ENCODE measurements at regions not wholly inside any gene's neighbourhood (a gene's known extent, or its start where the extent isn't known, plus 50 kb on each side); places are given as distances from the start of the nearest gene placed in this dataset.

DNA sequence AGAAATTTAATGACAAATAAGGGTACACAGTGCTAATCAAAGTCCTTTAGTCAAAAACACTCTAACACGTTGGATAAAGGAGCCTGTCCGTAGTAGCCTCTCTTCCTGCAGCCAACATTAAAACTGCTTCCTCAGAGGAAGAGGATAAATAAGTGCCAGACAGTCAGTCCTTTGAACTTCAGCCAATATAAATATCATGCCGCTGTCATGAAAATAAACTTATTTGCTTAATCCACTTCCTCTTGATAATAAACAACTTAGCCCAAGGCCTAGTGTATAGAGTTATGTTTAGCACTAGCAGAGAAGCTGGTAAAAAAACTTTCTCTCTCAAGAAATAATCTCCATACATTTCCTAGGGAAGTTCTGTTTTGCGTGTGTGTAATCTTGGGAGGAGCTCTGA lies 196.7 kb downstream of the HS3ST1 start:
- H3K4me3 ChIP-seq (ENCODE audit: low read length): no peak overlapping the region
- TF ChIP-seq ZNF274 (IDR thresholded peaks at IDR 0.05; ENCODE audit: low read depth, low read length): no peak

DNA sequence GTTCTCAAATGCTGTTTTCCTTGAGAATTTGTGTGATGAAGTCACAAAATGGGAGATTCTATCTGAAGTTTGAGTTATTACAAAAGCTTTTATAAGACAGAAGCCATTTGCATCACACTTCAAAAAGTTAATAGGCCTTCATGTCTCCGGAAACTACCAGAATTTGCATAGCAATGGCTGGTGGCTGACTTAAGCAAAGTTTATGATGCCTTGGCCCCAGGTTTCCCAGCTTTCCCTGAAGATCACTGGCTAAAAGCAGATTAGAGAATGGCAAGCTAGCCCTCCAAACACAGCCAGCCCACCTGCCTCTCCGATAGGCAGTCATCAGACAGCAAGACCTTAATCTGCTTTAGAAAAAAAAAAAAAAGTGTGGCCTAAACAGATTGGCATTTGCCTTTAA lies 197.8 kb downstream of the HS3ST1 start:
- H3K4me3 ChIP-seq (ENCODE audit: low read length): no peak overlapping the region
- no peak for TF ChIP-seq ZNF274 (IDR thresholded peaks at IDR 0.05; ENCODE audit: low read depth, low read length)

DNA sequence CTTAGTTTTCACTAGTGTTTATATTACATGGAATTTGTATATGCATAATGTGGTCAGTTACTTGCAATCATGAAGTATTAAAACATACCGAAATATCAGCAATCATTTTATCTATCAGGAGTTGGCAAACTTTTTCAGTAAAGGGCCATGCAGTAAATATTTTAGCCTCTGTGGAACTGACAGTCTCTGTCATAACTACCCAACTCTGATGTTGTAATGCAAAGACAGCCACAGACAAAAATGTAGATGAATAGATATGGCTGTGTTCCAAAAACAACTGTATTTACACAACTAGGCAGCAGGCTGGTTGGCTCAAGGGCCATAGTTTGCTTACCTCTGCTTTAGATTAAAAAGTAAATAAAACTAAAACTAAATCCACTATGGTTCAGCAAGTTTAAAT lies 200.2 kb downstream of the HS3ST1 start:
- no peak overlapping the region for H3K4me3 ChIP-seq (ENCODE audit: low read length)
- no peak for TF ChIP-seq ZNF274 (IDR thresholded peaks at IDR 0.05; ENCODE audit: low read depth, low read length)

DNA sequence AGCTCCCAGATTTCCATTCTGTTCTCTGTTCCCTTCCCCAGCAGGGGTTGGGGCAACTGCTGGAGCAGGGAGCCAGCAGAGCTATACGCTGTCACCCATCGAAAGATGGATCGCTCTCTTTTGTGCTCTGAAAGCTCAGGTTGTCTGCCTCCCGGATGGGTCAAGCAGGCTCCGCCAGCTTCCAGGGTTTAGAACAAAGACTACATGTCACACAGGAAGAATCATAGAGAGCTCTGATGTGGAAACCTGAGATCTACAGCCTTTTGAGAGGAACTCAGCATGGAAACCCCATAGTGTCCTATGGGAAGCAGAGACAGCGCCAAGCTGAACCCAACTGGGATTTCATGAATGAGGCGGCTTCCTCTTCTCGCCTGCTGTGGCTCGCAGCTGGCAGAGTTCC lies 205.4 kb downstream of the HS3ST1 start:
- no peak for TF ChIP-seq ZNF274 (IDR thresholded peaks at IDR 0.05; ENCODE audit: low read depth, low read length)
- no peak overlapping the region for H3K4me3 ChIP-seq (ENCODE audit: low read length)

DNA sequence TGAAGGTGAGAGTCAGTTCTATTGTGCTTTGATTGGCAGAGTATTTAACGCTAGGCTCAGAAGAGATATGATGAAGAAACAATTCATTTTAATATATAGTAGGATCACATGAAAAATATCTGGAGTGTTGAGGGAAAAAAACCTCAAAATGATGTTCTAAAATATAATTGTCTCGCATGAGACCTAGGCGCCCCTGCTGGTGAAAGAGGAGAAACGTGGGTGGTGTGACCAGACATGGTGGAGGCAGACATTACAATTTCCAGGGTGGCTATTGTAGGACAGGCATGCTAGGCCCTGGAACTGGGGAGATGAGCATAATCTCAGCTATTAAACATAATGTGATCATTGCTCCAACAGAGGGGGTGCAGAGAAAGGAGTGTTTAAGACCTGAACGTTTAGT lies 210.0 kb downstream of the HS3ST1 start:
- H3K4me3 ChIP-seq (ENCODE audit: low read length): no peak overlapping the region
- TF ChIP-seq ZNF274 (IDR thresholded peaks at IDR 0.05; ENCODE audit: low read depth, low read length): no peak

DNA sequence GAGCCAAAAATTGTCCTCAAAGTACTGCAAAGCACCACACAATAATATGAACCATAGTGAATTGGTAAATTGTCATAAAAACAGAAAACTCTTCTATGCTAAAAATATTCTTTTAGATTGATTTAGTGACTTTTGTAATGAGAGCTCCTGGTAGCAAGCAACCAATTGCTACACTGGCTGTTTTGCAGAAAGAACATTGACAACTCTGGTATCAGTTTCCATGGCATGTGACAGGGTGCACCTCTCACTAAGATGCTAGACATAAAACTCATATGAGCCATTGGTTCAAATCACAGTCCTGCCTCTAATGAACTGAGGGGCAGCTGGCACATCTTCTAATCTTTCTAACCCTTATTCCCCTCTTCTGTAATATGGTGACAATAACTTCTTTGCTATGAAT lies 212.2 kb downstream of the HS3ST1 start:
- H3K4me3 ChIP-seq (ENCODE audit: low read length): no peak overlapping the region
- TF ChIP-seq ZNF274 (IDR thresholded peaks at IDR 0.05; ENCODE audit: low read depth, low read length): no peak

DNA sequence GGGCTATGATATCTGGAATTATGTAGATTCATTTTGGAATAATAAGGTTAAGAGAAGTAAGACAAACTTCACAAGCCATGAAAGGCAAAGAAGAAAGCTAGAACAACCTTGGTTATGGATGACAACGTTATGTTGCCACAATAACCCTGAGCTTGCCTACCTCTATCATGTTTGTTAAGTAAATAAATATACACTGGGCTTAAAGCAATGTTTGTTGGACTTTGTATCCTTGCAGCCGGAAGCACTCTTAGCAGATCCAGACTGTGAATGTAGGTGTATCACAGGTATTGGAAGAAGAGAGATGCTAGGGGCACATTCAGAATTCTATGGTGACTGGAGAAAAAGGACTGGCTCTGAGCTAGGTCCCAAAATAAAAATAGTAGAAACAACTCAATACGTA lies 214.4 kb downstream of the HS3ST1 start:
- TF ChIP-seq ZNF274 (IDR thresholded peaks at IDR 0.05; ENCODE audit: low read depth, low read length): no peak
- no peak overlapping the region for H3K4me3 ChIP-seq (ENCODE audit: low read length)

DNA sequence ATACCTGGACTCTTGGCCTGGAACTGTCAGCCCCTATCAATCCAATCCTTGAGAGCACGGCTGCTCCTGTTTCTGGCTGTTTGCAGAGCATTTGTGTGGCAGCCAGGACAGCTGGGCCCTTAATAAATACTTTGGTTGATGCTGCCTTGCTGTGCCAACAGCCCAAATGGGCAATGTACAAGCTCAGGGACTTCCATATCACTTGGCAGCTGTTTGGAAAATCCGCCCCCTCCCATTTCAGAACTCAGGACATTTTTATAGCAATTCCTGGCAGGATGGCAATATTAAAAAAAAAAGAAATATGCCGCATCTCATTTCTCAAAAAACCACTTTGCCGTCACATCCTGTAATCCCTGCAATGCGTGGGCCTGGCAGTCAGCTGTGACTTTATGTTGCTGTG lies 218.9 kb downstream of the HS3ST1 start:
- no peak overlapping the region for H3K4me3 ChIP-seq (ENCODE audit: low read length)
- TF ChIP-seq ZNF274 (IDR thresholded peaks at IDR 0.05; ENCODE audit: low read depth, low read length): no peak

DNA sequence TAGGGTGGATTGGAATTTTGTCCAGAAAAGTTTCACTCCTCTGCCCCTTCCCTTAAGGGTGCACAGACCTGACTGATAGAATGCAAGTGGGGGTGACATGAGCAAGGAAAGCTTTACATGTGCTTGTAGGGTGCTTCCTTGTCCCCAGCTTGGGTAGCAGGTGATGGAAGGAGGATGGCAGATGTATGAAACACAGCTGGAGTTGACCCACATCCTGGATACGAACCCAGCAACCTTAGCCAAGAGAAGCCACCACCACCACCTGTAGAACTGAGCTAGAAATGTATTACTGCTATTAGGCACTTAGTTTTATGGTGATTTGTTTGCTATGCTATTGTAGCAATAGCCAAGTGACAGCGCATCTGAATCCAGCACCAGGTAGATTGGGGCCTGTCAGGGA lies 227.4 kb downstream of the HS3ST1 start:
- no peak overlapping the region for H3K4me3 ChIP-seq (ENCODE audit: low read length)
- no peak for TF ChIP-seq ZNF274 (IDR thresholded peaks at IDR 0.05; ENCODE audit: low read depth, low read length)

DNA sequence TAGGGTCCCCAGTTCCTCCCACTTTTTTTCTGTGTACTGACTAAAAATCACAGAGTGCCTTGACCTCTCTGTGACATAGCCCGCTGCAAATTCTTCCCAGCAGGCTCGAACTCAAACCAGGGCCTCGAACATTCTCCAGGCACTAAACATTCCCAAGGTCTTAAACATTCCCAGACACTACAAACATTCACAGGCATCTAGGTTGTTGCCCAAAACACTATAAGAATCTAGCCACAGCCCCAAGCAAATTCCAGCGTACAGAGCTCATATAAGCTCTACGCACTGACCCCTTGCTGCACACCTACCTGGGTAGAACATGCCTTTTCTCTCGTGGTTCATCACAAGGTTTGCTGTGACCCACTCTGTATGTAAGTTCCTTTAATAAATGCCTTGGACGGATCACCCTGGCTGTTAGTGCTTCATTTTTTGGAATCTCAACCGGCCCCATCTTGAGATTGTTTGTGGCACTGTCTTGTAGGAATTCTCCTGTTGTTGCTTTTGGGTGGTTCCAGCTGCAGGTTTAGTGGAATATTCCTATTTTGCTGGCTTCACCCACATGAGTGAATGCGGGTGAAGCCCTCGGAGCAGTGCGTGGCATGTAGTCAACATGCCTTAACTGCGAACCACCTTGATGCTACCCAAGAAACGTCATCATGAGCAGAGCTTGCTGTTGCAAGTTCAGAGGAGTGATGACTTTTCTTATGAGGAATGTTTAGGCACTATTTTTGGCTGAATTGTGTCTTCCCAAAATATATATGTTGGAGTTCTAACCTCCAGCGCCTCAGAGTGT lies 230.0 kb downstream of the HS3ST1 start:
- no peak for TF ChIP-seq ZNF274 (IDR thresholded peaks at IDR 0.05; ENCODE audit: low read depth, low read length)
- no peak overlapping the region for H3K4me3 ChIP-seq (ENCODE audit: low read length)

DNA sequence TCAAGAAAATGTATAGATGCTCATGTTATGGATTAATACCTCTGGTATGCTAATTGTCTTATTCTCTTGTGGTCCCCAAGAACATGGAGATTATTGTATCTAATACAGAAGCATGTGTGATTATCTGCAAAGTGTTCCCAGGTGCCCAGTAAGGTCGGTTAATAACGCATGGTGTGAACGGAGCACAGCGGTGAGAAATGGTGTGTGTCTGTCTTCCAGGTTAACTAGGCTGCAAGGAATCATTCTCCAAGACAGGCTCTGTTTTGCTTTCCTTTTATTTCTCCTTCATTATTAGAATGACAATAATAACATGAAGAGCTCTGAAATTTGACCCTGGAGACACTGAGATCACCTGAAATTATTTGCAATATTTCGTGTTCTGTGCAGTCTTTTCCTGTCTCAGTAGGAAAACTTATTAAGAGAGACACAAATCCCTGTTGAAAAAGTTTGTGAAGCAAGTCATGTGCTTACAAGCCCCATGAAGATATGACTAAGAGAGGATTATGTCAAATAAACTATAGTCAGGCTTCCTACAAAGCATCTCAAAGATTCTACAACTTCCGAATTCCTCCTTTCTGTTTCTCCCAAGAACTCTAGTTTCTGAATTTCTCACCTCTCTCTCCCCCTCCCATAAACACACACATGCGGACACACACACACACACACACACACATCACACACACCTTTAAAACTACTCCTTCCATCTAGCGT lies 230.9 kb downstream of the HS3ST1 start:
- no peak for TF ChIP-seq ZNF274 (IDR thresholded peaks at IDR 0.05; ENCODE audit: low read depth, low read length)
- no peak overlapping the region for H3K4me3 ChIP-seq (ENCODE audit: low read length)

DNA sequence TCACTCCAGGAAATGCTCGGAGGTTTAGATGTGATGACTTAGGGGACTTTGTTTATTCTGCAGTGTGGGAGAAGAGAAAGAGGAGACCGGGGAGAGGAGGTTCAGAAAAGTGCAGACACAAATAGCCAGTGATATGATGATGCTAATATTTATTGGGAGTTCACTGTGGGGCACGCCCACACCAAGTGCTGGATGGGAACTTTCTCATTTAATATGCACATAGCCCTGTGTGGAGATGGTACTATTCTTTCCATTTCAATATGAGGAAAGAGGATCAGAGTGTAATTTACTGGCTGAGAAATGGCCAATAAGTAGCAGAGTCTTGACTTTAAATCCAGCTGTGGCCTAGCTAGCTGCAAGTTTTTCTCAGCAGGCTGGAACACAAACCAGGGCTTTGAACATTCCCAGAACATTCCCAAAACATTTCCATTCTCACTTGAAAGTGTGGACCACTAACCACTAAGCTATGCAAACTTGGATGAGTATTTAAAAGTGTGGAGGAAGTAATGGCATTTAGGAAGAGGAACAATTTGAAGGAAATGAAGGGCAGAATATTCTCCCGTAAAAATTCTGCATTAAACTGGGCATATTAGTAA lies 231.7 kb downstream of the HS3ST1 start:
- H3K4me3 ChIP-seq (ENCODE audit: low read length): no peak overlapping the region
- TF ChIP-seq ZNF274 (IDR thresholded peaks at IDR 0.05; ENCODE audit: low read depth, low read length): no peak

DNA sequence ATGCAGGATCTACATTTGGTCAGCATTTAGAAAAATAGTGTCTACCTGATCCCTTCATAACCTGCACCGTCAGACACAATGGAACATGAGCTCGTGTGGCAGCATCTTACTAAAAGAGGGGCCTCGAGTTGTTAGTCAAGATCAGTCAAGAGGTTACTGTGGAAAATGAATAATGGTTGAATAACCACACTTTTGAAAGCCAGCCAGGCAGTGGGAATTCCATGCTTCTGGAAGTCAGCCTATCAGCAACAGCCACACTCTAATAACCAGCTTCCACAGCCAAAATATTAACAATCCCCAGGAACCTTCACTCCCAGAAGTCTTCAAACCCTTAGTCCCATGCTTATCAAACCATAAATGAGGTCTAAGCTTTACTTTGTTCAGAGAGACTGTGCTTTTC lies 234.3 kb downstream of the HS3ST1 start:
- TF ChIP-seq ZNF274 (IDR thresholded peaks at IDR 0.05; ENCODE audit: low read depth, low read length): no peak
- no peak overlapping the region for H3K4me3 ChIP-seq (ENCODE audit: low read length)

DNA sequence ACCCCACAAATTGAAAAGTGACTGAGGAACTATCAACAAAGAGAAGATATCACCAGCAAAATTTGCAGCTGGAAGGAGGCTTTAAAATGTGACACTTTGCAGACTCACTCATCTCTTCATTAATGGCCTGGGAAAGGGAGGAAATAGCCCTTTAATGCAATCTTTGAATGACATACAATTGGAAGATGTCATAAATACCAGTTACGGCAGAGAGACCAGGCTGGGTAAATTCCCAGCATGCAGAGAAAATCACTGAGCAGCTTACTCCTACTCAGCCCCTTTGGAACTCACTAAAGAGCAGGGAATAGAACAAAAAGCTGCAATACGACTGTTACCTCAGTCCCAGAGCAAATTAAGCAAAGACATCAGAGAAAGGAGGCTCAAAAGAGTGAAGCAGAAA lies 238.9 kb downstream of the HS3ST1 start:
- TF ChIP-seq ZNF274 (IDR thresholded peaks at IDR 0.05; ENCODE audit: low read depth, low read length): no peak
- H3K4me3 ChIP-seq (ENCODE audit: low read length): no peak overlapping the region

DNA sequence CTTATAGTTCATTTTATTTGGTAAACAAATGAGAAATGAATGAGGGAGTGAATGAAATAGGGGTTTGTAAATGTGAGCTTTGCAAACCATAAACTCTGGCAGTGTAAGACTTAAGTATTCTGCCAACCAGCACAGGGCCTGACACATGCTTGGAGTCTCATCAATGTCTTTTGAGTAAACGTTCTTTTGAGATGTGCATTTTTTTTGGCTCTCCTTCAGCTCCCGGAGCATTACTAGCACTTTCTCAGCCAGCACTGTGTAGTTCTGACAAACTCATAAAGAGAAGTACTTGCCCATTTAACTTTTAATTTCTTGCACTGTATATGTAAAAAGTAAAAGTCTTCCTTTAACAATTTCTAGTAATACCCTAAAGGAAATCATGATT lies 245.3 kb downstream of the HS3ST1 start:
- no peak overlapping the region for H3K4me3 ChIP-seq (ENCODE audit: low read length)
- no peak for TF ChIP-seq ZNF274 (IDR thresholded peaks at IDR 0.05; ENCODE audit: low read depth, low read length)
